HL-60 (cell line): ENCODE measurements at regions not wholly inside any gene's neighbourhood (a gene's known extent, or its start where the extent isn't known, plus 50 kb on each side); places are given as distances from the start of the nearest gene placed in this dataset.

ENCODE experiments used
- DNase-seq, 2 experiments: peaks; one replicate each; pipeline ENCODE4 v3.0.0-alpha.2; 2010 to 2020; ENCODE audit warnings: low read depth in 1 of 2, low spot score in 1 of 2
- H3K27ac ChIP-seq: fragments of 250-450 bp; sonication (Bioruptor Pico); replicated peaks from 2 replicates; pipeline ENCODE4 v1.5.1; 2020; ENCODE audit warnings: mild to moderate bottlenecking, moderate library complexity
- H3K27me3 ChIP-seq: fragments of 250-450 bp; sonication (Bioruptor Pico); 2 replicates; pipeline ENCODE4 v1.5.1; 2021; ENCODE audit warnings: mild to moderate bottlenecking, moderate library complexity; ENCODE audit not compliant: insufficient read depth, poor library complexity, severe bottlenecking
- H3K4me3 ChIP-seq: replicated peaks from 2 replicates; pipeline ENCODE4 v1.5.1; 2011; ENCODE audit warnings: mild to moderate bottlenecking, control low read depth, low read length; ENCODE audit not compliant: insufficient read depth
- GABPA ChIP-seq: IDR thresholded peaks from 2 replicates; pipeline ENCODE4 v1.6.1; 2012; ENCODE audit warnings: low read depth
- POLR2AphosphoS5 ChIP-seq: IDR thresholded peaks from 2 replicates; pipeline ENCODE4 v1.6.1; 2012; ENCODE audit warnings: low read depth
- SPI1 ChIP-seq: IDR thresholded peaks from 2 replicates; pipeline ENCODE4 v1.6.1; 2012; ENCODE audit warnings: low read depth, mild to moderate bottlenecking, borderline replicate concordance
- TF ChIP-seq, protein P1 (sequence below): IDR thresholded peaks from 2 replicates; pipeline ENCODE4 v1.6.1; 2012; ENCODE audit warnings: low read depth; ENCODE audit not compliant: insufficient replicate concordance
- TF ChIP-seq, protein P2 (sequence below): IDR thresholded peaks from one replicate; pipeline ENCODE4 v1.5.1; 2011; ENCODE audit warnings: low read length, control low read depth, inconsistent platforms; ENCODE audit not compliant: insufficient read depth

DNA sequence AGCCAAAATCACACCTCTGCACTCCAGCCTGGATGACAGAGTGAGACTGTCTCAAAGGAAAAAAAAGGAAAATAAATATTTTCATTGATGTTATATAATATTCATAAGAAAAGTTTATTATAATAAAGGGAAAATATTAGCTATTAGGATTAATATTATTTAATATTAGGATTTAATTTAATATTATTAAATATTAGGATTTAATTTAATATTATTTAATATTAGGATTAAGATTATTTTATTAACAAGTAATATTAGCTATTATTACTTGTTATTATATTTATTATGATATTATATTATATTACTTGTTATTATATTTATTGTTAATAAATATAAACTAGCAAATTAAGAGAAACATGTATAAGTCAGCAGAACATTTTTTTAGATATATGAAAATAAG is 518.1 kb downstream of the FSCB start:
- H3K27me3 ChIP-seq = no peaks in the 10 kb centered on the region
- TF ChIP-seq, protein P1, sequence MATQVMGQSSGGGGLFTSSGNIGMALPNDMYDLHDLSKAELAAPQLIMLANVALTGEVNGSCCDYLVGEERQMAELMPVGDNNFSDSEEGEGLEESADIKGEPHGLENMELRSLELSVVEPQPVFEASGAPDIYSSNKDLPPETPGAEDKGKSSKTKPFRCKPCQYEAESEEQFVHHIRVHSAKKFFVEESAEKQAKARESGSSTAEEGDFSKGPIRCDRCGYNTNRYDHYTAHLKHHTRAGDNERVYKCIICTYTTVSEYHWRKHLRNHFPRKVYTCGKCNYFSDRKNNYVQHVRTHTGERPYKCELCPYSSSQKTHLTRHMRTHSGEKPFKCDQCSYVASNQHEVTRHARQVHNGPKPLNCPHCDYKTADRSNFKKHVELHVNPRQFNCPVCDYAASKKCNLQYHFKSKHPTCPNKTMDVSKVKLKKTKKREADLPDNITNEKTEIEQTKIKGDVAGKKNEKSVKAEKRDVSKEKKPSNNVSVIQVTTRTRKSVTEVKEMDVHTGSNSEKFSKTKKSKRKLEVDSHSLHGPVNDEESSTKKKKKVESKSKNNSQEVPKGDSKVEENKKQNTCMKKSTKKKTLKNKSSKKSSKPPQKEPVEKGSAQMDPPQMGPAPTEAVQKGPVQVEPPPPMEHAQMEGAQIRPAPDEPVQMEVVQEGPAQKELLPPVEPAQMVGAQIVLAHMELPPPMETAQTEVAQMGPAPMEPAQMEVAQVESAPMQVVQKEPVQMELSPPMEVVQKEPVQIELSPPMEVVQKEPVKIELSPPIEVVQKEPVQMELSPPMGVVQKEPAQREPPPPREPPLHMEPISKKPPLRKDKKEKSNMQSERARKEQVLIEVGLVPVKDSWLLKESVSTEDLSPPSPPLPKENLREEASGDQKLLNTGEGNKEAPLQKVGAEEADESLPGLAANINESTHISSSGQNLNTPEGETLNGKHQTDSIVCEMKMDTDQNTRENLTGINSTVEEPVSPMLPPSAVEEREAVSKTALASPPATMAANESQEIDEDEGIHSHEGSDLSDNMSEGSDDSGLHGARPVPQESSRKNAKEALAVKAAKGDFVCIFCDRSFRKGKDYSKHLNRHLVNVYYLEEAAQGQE = no peak
- TF ChIP-seq SPI1 = no peak
- TF ChIP-seq GABPA = no peak
- TF ChIP-seq POLR2AphosphoS5 = no peak
- TF ChIP-seq, protein P2, sequence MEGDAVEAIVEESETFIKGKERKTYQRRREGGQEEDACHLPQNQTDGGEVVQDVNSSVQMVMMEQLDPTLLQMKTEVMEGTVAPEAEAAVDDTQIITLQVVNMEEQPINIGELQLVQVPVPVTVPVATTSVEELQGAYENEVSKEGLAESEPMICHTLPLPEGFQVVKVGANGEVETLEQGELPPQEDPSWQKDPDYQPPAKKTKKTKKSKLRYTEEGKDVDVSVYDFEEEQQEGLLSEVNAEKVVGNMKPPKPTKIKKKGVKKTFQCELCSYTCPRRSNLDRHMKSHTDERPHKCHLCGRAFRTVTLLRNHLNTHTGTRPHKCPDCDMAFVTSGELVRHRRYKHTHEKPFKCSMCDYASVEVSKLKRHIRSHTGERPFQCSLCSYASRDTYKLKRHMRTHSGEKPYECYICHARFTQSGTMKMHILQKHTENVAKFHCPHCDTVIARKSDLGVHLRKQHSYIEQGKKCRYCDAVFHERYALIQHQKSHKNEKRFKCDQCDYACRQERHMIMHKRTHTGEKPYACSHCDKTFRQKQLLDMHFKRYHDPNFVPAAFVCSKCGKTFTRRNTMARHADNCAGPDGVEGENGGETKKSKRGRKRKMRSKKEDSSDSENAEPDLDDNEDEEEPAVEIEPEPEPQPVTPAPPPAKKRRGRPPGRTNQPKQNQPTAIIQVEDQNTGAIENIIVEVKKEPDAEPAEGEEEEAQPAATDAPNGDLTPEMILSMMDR = no peak
- H3K27ac ChIP-seq = no peak overlapping the region
- no peak overlapping the region for H3K4me3 ChIP-seq
- no peak for DNase-seq

DNA sequence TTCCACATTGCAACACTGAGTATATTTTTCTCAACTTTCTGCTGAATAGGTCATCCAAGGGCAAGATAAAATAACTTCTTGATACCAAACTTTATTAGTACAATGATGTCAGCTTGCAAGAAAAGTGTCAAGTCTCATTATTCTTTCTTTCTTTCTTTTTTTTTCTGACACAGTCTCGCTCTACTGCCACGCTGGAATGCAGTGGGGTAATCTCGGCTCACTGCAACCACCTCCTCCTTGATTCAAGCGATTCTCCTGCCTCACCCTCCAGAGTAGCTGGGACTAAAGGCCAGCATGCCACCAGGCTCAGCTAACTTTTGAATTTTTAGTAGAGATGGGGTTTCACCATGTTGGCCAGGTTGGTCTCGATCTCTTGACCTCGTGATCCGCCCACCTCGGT is 523.4 kb downstream of the FSCB start:
- TF ChIP-seq POLR2AphosphoS5 = no peak
- no peak for TF ChIP-seq GABPA
- no peak for TF ChIP-seq SPI1
- TF ChIP-seq, protein P1 = no peak
- TF ChIP-seq, protein P2 = no peak
- H3K4me3 ChIP-seq = no peak overlapping the region
- DNase-seq = no peak
- no peaks in the 10 kb centered on the region for H3K27me3 ChIP-seq
- H3K27ac ChIP-seq = no peak overlapping the region

DNA sequence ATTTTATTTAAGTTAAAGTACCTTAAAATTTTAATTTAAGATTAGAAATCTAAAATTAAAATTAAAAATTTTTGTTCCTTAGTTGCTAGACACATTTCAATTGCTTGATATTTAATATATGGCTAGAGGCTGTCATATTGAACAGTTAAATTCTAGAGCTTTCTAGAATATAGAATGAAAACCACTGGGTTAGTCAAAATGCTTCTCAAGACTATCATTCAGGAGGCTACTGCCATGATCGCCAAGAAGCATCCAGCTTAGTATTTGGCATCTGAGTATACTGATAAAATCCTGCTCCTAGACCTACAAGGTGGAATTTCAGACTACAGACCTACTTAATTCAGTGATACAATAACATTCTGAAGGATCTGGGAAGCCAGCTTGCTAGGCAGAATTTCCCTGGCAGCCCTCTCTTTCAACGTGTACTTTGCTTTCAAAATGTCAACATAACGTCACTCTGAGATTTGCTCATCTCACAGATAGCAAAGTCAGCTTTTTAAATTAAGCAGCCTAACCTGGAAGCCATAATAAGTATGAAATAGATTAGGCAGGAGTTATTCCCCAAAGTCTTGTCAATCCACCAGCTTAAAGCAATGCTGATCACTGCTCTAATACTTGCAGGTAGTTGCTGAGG is 525.8 kb downstream of the FSCB start:
- DNase-seq = no peak

More for the DNA sequence above, 525.8 kb downstream of the FSCB start:
- TF ChIP-seq, protein P2 = no peak
- TF ChIP-seq GABPA (no peak), POLR2AphosphoS5 (no peak), SPI1 (no peak)
- TF ChIP-seq, protein P1 = no peak
- no peak overlapping the region for H3K4me3 ChIP-seq
- H3K27me3 ChIP-seq = no peaks in the 10 kb centered on the region
- no peak overlapping the region for H3K27ac ChIP-seq
